Tibial artery (tissue), 4 donors: ENCODE measurements at regions not wholly inside any gene's neighbourhood (a gene's known extent, or its start where the extent isn't known, plus 50 kb on each side); places are given as distances from the start of the nearest gene placed in this dataset.
A peak's percentile ranks its signal among the peaks of the same experiment; 100 is the strongest.

Experiments used
- DNase-seq, 2 donors: peaks; one replicate each; pipeline ENCODE4 v3.0.0-alpha.2; 2019
- H3K27ac ChIP-seq, 2 donors: fragments of 200-600 bp; sonication (generic) in 1 of 2; 1 replicate in 1 of 2; 2 replicates in 1 of 2; pipeline ENCODE4 v1.5.1; 2018 to 2019; ENCODE audit warnings: mild to moderate bottlenecking in 1 of 2
- H3K27me3 ChIP-seq, 2 donors: fragments of 200-600 bp; sonication (generic) in 1 of 2; one replicate each; pipeline versions ENCODE4 v1.5.1 to v1.6.0; 2016 to 2019
- H3K36me3 ChIP-seq, 3 donors: fragments of 200-600 bp; sonication (generic) in 2 of 3; one replicate each; pipeline ENCODE4 v1.5.1; 2016 to 2019; ENCODE audit warnings: mild to moderate bottlenecking in 2 of 3
- H3K4me1 ChIP-seq, 4 donors: fragments of 200-600 bp; sonication (generic) in 2 of 4; 1 replicate in 3 of 4; 2 replicates in 1 of 4; pipeline ENCODE4 v1.5.1; 2016 to 2019
- H3K4me3 ChIP-seq, 2 donors: fragments of 200-600 bp; sonication (generic) in 1 of 2; 1 replicate in 1 of 2; 2 replicates in 1 of 2; pipeline ENCODE4 v1.5.1; 2018 to 2019; ENCODE audit warnings: mild to moderate bottlenecking in 2 of 2
- H3K9me3 ChIP-seq, 3 donors: fragments of 200-600 bp; sonication (generic) in 1 of 3; one replicate each; pipeline ENCODE4 v1.5.1; 2016 to 2019
- CTCF ChIP-seq, 2 experiments: fragments of 200-600 bp in 1 of 2; fragments of 450-650 bp in 1 of 2; IDR thresholded peaks; one replicate each; pipeline ENCODE4 v1.5.1; 2017 to 2019; ENCODE audit warnings: antibody characterized with exemption in 2 of 2, mild to moderate bottlenecking in 1 of 2, moderate library complexity in 1 of 2
- intact Hi-C: fragments of 100-400 bp; cut with DNase I; formaldehyde crosslinking; loops from one replicate; pipeline ENCODE4 v1.15.0; 2023; ENCODE audit warnings: low total_unique reads

- intact Hi-C loops, result no loop called here
- no peak for TF ChIP-seq CTCF (IDR thresholded peaks at IDR 0.05)
- no peak for DNase-seq
- peaks cover 0 to 20% (median 0%) of the 10 kb centered on the region in 4 donors for H3K4me1 ChIP-seq
- no peak overlapping the region for H3K27ac ChIP-seq
- no peaks in the 10 kb centered on the region for H3K36me3 ChIP-seq
- H3K9me3 ChIP-seq, result no peaks in the 10 kb centered on the region
- no peak overlapping the region for H3K4me3 ChIP-seq
- no peaks in the 10 kb centered on the region for H3K27me3 ChIP-seq
These were observed 51.1 kb upstream of the ADRB1 start for GRCh38 chr10:113992471-113993011.

GRCh38 chr10:113993489-113993991 is 50.1 kb upstream of the ADRB1 start:
- peak in 1 of 2 donors; percentile 26 for DNase-seq
- Histone ChIP-seq H3K4me1 (peaks cover 0 to 20% (median 0%) of the 10 kb centered on the region in 4 donors), H3K27me3 (no peaks in the 10 kb centered on the region), H3K4me3 (no peak overlapping the region), H3K27ac (no peak overlapping the region), H3K36me3 (no peaks in the 10 kb centered on the region), H3K9me3 (no peaks in the 10 kb centered on the region)
- no peak for TF ChIP-seq CTCF (IDR thresholded peaks at IDR 0.05)
- intact Hi-C loops, result no loop called here
